ENCODE measurements at regions not wholly inside any gene's neighbourhood (a gene's known extent, or its start where the extent isn't known, plus 50 kb on each side); places are given as distances from the start of the nearest gene placed in this dataset.
A peak's percentile ranks its signal among the peaks of the same experiment; 100 is the strongest.

- no peak for DNase-seq (ENCODE audit: extremely low read depth, low read depth, low spot score)
Measured at GRCh38 chr9:81532251-81532650, 157.1 kb downstream of the TLE1 start.

GRCh38 chr9:81531511-81531910 is 157.8 kb downstream of the TLE1 start:
- no peak for DNase-seq (ENCODE audit: extremely low read depth, low read depth, low spot score)

- DNase-seq (ENCODE audit: extremely low read depth, low read depth, low spot score), result no peak
Measured at GRCh38 chr9:81530846-81531245, 158.5 kb downstream of the TLE1 start.

GRCh38 chr9:81530310-81530810 is 159.0 kb downstream of the TLE1 start:
- no peak for DNase-seq (ENCODE audit: extremely low read depth, low read depth, low spot score)

GRCh38 chr9:81529556-81530193 is 159.7 kb downstream of the TLE1 start:
- peak; percentile 44 for DNase-seq (ENCODE audit: extremely low read depth, low read depth, low spot score)

DNA sequence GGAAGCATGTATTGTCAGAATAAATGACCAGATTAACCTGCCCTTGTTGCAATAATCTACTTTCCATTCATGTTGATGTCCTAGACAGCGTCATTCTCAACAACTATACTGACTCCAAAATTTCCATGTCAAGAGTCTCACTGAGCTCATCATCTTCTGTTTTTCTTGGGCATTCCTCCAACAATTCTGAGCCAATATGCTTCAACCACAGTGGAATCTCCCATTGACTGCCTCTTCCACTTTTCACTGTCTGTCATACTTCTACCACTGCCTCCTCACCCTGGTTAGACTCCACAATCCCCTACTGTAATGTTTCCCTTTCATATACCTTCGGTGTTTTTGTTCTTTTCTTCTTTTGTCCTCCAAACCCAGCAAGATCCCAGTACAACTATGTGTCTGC is 162.8 kb downstream of the TLE1 start:
- DNase-seq (ENCODE audit: extremely low read depth, low read depth, low spot score), result no peak

DNA sequence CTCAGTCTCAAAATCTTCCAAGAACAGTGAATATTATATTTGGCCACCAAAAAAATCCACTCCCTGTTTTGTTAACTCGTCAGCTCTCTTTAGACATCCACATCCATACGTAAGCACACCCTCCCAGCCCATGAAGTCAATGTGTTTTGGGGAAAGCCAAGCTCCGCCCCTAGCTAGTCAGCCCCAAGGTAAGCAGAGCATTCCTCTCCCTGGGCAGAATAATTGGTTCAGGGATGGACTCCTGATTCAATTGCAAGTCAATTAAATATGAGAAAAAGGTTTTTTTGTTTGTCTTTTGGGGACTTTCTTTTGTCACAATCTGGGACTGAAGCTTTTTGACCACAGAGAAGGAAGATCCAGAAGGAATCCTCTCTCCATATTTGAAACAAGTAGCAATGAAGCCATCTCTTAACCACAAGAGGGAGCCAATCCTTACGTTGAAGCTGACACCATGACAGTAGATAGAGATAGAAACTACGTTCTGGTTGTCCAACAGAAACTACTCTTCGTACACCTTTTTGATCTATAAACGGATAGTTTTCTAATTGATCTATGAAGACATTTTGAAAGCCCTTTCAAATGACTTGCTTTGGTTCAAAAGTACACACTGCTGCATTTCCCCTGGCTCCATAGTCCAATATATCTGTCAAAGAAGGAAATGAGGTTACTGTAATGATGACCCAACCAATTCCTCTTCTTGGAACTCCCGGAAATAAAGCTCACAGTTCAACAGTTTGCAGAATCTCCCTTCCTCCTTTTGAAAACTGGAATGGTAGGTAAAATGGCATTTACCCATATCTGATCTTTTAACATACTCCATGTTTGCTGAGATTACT is 166.4 kb downstream of the TLE1 start:
- peak; percentile 52 for DNase-seq (ENCODE audit: extremely low read depth, low read depth, low spot score)

GRCh38 chr9:81521892-81522291 is 167.5 kb downstream of the TLE1 start:
- DNase-seq (ENCODE audit: extremely low read depth, low read depth, low spot score), result no peak

GRCh38 chr9:81519816-81520495 is 169.4 kb downstream of the TLE1 start:
- DNase-seq (ENCODE audit: extremely low read depth, low read depth, low spot score), result no peak

- no peak for DNase-seq (ENCODE audit: extremely low read depth, low read depth, low spot score)
Measured at GRCh38 chr9:81517954-81518353, 171.4 kb downstream of the TLE1 start.

DNA sequence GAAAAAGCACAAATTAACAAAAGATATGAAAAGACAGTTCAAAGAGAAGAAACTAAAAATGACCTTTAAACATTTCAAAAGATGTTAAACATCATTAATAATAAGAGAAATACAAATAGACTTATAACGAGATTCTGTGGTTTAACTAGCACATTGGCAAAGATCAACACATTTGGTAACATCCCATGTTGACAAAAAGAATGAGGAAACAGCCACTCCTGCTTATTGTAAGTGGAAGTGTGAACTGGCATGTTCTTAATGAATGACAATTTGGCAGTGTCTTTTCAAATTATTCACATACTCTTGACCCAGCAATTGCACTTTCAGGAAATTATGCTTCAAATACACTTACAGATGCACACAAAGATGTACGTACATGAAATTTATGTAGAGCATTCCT is 176.3 kb downstream of the TLE1 start:
- DNase-seq (ENCODE audit: extremely low read depth, low read depth, low spot score), result no peak

DNA sequence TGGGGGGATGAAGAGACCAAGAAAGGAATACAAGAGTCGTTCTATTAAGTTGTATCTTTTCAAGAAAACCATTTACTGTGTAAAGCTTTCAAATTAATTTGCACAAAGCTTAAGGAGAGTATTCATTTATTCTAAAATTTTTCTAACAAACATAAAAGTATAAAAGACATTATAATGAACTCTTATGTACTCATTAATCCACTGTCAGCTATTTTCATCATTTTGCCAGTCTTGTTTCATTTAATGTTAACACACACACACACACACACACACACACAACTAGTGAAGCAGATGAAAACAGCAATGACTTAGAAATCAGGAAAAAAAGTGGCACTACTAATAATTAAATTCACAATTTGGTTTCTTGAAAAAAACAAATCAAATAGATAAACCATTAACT is 176.7 kb downstream of the TLE1 start:
- DNase-seq (ENCODE audit: extremely low read depth, low read depth, low spot score), result no peak

- no peak for DNase-seq (ENCODE audit: extremely low read depth, low read depth, low spot score)
Measured at GRCh38 chr9:81508476-81508875, 180.9 kb downstream of the TLE1 start.

DNA sequence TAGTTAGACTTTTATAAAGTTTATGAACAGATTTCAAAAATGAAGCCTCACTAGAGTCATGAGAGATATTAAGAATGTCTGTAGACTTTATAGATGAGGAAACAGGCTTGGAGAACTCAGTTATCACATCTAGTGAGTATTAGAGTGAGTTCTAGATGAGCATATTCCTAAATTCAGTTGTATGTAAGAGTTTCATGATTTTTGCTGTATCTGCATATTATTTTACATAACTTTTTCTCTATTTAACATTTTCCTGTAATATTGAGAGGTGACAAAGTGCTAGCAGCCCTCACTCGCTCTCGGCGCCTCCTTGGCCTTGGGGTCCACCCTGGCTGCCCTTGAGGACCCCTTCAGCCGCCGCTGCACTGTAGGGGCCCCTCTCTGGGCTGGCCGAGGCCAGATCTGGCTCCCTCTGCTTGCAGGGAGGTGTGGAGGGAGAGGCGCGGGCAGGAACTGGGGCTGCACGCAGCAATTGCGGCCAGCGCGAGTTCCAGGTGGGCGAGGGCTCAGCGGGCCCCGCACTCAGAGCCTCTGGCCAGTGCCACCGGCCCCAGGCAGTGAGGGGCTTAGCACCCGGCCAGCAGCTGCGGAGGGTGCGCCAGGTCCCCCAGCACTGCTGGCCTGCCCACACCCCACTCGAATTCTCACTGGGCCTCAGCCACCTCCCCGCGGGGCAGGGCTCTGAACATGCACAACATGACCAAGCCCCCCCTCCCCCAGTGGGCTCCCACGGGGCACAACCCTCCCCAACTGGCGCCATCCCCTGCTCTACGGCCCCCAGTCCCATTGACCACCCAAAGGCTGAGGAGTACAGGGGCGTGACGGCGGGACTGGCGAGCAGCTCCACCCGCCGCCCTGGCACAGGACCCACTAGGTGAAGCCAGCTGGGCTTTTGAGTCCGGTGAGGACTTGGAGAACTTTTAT is 182.1 kb downstream of the TLE1 start:
- no peak for DNase-seq (ENCODE audit: extremely low read depth, low read depth, low spot score)

DNA sequence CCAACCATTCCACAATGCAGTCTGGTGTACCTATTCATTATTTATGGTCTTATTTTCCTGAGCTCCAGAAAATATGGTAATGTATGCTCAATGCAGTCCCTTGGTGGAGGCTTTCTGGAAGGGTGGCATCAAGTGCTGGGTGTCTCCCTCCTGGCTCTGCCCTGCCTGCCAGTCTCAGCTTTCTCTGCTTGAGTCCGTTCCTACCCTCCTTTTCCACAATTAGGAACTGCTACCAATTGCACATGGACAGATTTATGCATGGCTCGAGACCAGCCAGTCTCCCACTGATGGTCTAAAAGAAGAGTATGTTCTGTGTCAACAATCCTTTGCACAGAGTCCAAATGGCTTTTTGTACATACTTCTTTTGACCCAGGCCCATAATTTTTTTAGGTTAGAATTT is 189.8 kb downstream of the TLE1 start:
- DNase-seq (ENCODE audit: extremely low read depth, low read depth, low spot score), result no peak

DNA sequence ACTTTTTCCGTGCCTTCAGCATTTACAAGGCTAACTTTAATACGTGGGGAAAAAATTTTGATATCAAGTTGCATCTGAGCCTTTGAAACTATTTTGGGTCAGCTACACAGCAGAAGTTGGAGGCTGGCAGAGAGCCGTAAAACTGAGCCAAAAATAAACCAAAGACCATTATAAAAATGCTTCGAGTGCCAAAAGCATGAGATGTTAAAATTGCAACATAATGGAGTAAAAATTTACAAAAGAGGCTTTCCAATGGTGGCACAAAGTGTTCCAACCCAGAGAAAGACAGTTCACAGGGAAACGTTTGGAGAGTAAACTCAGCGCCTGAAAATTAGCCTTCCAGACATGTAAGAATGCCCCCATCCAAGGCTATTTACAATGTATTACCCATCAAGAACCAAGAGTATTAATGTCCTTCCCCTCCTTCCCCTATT is 190.3 kb downstream of the TLE1 start:
- no peak for DNase-seq (ENCODE audit: extremely low read depth, low read depth, low spot score)

GRCh38 chr9:81498576-81498975 is 190.8 kb downstream of the TLE1 start:
- DNase-seq (ENCODE audit: extremely low read depth, low read depth, low spot score), result no peak

DNA sequence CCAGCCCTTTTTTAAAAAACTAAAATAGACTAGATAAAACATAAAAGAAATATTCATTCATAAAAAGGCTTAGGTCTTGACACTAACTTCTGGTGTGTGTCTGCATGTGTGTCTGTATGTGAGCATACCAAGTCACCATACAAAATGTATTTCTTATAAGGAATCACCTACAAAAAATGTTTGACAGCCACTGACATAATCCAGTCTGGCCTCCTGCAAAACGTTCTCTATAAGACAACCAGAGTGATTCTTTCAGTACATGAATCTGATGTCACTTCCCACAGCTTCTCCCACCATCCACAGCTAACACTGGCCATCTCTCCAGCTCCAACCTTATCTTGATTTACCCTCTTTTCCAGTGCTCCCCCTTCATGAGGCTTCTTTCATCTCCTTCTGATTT is 192.3 kb downstream of the TLE1 start:
- no peak for DNase-seq (ENCODE audit: extremely low read depth, low read depth, low spot score)

- DNase-seq (ENCODE audit: extremely low read depth, low read depth, low spot score), result no peak
Measured at GRCh38 chr9:81492710-81493447, 196.5 kb downstream of the TLE1 start.

Data from glomerular endothelial cell (primary cell).